Astrocyte of the spinal cord (primary cell): ENCODE measurements at regions not wholly inside any gene's neighbourhood (a gene's known extent, or its start where the extent isn't known, plus 50 kb on each side); places are given as distances from the start of the nearest gene placed in this dataset.

Experiments used
- DNase-seq: peaks from one replicate; pipeline ENCODE4 v3.0.0; 2011; ENCODE audit warnings: low read depth, low spot score
- H3K4me3 ChIP-seq: 2 replicates; pipeline ENCODE4 v1.5.1; 2011; ENCODE audit warnings: low read depth, mild to moderate bottlenecking, low read length, moderate library complexity
- CTCF ChIP-seq: IDR thresholded peaks from 2 replicates; pipeline ENCODE4 v1.5.1; 2012; ENCODE audit warnings: low read depth, mild to moderate bottlenecking, low read length, inconsistent platforms
- in situ Hi-C: cut with HindIII; loops from 2 replicates; pipeline ENCODE4 v1.10.0; 2017; ENCODE audit warnings: low sequenced_read_pairs

GRCh38 chr6:12442455-12442854, 152.3 kb downstream of the EDN1 start:
- no peak for TF ChIP-seq CTCF
- DNase-seq, result no peak
- no peak overlapping the region for H3K4me3 ChIP-seq
- in situ Hi-C loops, result no loop called here

GRCh38 chr6:12446394-12446793, 156.2 kb downstream of the EDN1 start:
- no peak for TF ChIP-seq CTCF
- in situ Hi-C loops, result no loop called here
- no peak for DNase-seq
- H3K4me3 ChIP-seq, result no peak overlapping the region

DNA sequence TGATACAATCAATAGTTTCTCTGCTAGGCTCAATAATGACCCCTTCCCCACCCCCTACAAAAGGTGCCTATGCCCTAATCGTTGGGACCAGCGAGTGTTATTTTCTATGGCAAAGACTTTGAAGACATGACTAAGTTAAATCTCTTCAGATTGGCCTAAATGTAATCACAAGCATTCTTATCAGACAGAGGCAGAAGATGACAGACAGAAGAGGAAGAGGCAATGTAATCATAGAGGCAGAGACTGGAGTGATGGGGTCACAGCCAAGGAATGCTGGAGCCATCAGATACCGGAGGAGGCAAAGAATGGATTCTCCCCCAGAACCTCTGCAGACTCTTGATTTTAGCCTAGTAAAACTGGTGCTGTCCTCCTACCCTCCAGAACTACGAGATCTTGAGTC, 159.3 kb downstream of the EDN1 start:
- TF ChIP-seq CTCF, result no peak
- no peak for DNase-seq
- in situ Hi-C loops, result no loop called here
- H3K4me3 ChIP-seq, result no peak overlapping the region

- in situ Hi-C loops, result no loop called here
- H3K4me3 ChIP-seq, result no peak overlapping the region
- no peak for DNase-seq
- TF ChIP-seq CTCF, result no peak
These were observed 160.3 kb downstream of the EDN1 start for GRCh38 chr6:12450467-12450866.

- no peak for DNase-seq
- in situ Hi-C loops, result no loop called here
- TF ChIP-seq CTCF, result no peak
- no peak overlapping the region for H3K4me3 ChIP-seq
These were observed 166.2 kb downstream of the EDN1 start for GRCh38 chr6:12456343-12456742.

GRCh38 chr6:12457094-12457493, 166.9 kb downstream of the EDN1 start:
- in situ Hi-C loops, result no loop called here
- TF ChIP-seq CTCF, result no peak

DNA sequence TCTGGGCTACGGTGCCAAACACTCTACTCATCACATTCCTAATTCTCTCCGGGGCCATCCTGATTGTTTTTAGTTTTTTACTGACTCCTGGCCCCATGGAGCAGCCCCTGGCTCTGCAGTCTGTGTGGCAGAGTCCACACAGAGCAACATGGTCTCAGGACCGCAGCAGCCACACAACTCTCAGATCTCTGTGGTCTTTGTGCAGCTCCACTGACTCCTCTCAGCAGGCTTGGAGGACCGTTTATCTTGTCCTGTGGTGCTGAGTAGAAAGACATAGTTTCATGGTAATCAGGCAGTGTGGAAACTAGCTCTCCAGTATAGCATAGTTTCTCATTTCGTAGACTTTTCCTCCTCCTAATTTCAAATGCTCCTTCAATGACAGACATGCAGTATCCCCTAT, 168.4 kb downstream of the EDN1 start:
- TF ChIP-seq CTCF, result no peak
- DNase-seq, result peak; percentile 18
- in situ Hi-C loops, result no loop called here
- H3K4me3 ChIP-seq, result no peak overlapping the region

More at GRCh38 chr6:12457094-12457493, 166.9 kb downstream of the EDN1 start:
- no peak overlapping the region for H3K4me3 ChIP-seq
- no peak for DNase-seq
